Colonic mucosa (tissue), 4 donors: ENCODE measurements at regions not wholly inside any gene's neighbourhood (a gene's known extent, or its start where the extent isn't known, plus 50 kb on each side); places are given as distances from the start of the nearest gene placed in this dataset.

ENCODE experiments used
- DNase-seq: peaks from one replicate; pipeline ENCODE4 v3.0.0-alpha.2; 2020
- H3K27ac ChIP-seq: fragments of 200-600 bp; one replicate; pipeline ENCODE4 v1.8.0; 2021
- H3K27me3 ChIP-seq: fragments of 200-600 bp; one replicate; pipeline ENCODE4 v1.8.0; 2021
- H3K36me3 ChIP-seq: fragments of 200-600 bp; one replicate; pipeline ENCODE4 v1.8.0; 2021
- H3K4me1 ChIP-seq: fragments of 200-600 bp; one replicate; pipeline ENCODE4 v1.8.0; 2021; ENCODE audit warnings: mild to moderate bottlenecking
- H3K4me3 ChIP-seq: fragments of 200-600 bp; one replicate; pipeline ENCODE4 v1.8.0; 2021
- H3K9ac ChIP-seq, 2 donors: one replicate each; pipeline ENCODE4 v1.7.0; 2013; ENCODE audit warnings: control low read depth in 2 of 2, low read depth in 2 of 2, low read length in 2 of 2
- H3K9me3 ChIP-seq: fragments of 200-600 bp; one replicate; pipeline ENCODE4 v1.8.0; 2021
- CTCF ChIP-seq: fragments of 200-600 bp; IDR thresholded peaks from one replicate; pipeline ENCODE4 v1.8.0; 2022; ENCODE audit warnings: antibody characterized with exemption, mild to moderate bottlenecking
- intact Hi-C: fragments of 100-400 bp; cut with DNase I; formaldehyde crosslinking; loops from one replicate; pipeline ENCODE4 v1.14.1; 2022
- donor health status: healthy.
- donor health status: DM: no; HTN: no; CAD: no.
- donor health status: DM: no; HTN: no; CAD: no.

DNA sequence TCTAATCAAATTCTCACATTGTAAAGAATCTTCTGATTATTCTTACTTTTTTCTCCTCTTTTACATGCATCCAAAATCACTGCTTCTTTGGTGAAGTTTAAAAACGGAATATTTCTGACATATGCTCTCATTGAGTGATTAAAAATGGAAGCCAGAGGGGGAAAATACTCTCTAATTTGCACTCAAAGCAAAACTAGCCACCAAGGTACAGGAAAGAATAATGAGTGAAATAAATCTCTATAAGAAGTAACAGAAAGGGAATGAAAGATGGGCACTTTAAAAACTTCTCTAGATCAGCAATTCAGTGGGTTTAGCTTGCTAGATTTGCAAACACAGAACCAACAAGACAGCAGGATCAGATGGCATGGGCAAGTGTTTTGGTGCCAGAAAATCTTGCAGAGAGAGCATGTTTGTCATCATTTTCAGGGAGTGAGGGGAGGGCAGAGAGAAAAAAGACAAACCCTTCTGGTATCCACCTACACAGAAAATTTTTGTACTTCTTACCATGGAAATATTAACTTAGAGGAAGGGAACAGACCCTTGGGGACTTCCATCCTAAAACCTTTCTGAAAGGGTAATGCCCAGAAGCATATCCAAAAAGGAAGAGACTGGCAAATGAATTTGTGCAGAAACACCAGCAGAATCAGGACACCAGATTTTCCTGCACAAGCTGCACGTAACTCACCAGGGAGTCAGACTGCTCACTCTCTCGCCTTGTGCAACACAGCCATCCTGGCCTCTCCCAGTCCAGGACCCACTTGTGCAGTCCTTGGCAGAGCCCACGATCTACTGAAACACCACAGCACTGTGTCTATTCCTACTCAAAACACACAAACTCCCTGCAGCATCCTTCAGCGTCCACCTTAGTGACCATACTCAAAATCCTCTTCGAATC, 270.2 kb upstream of the PRDM1 start:
- Histone ChIP-seq H3K36me3 (no peaks in the 10 kb centered on the region), H3K27me3 (no peaks in the 10 kb centered on the region), H3K4me3 (no peak overlapping the region), H3K4me1 (no peaks in the 10 kb centered on the region), H3K27ac (no peak overlapping the region), H3K9ac (no peak overlapping the region), H3K9me3 (no peaks in the 10 kb centered on the region)
- DNase-seq: no peak
- no peak for TF ChIP-seq CTCF
- intact Hi-C loops: no loop called here

DNA sequence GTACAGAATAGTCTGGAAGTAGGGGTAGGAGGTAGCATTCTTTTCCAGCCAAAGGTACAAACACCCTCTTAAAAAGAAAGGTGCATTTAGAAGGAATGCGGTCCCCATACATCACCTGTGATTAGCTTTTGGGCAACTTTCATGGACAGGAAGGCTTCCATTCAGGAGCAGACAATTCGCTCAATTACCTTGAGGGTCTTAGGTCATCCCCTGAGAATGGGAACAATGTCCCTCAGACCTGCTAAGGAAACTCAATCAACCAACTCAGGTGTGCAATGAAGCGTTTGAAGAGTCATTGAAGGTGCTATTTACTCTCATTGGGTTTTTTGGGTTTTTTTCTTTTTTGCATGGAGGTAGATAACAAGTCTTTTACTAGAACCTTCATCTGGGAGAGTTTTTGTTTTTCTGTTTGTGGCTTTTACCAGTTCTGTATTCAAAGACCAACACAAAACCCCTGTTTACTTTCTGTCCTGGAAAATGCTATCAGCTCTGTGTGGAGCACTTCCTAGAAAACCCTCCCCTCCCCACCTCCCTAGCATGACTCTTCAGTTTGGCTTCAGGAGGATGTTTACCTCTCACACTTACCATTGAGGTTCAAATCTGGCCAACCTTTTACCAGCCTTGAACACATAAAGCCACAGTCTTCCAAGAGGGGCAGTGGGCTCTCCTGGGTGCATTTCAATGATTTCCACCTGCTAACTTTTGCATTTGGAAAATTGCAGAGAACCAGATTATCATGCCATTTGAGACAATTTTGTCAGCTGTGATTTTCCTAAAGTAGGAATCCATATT, 271.2 kb upstream of the PRDM1 start:
- Histone ChIP-seq H3K36me3 (no peaks in the 10 kb centered on the region), H3K9me3 (no peaks in the 10 kb centered on the region), H3K27ac (no peak overlapping the region), H3K27me3 (no peaks in the 10 kb centered on the region), H3K4me1 (peaks cover 3% of the 10 kb centered on the region), H3K9ac (no peak overlapping the region), H3K4me3 (no peak overlapping the region)
- intact Hi-C loops: no loop called here
- TF ChIP-seq CTCF: no peak
- no peak for DNase-seq

GRCh38 chr6:105810922-105811482, 275.1 kb upstream of the PRDM1 start:
- H3K9ac ChIP-seq: no peak overlapping the region
- H3K4me1 ChIP-seq: peaks cover 3% of the 10 kb centered on the region
- no peak overlapping the region for H3K27ac ChIP-seq
- H3K27me3 ChIP-seq: no peaks in the 10 kb centered on the region
- intact Hi-C loops: no loop called here
- no peak overlapping the region for H3K4me3 ChIP-seq
- H3K36me3 ChIP-seq: no peaks in the 10 kb centered on the region
- H3K9me3 ChIP-seq: no peaks in the 10 kb centered on the region
- no peak for TF ChIP-seq CTCF
- DNase-seq: no peak

DNA sequence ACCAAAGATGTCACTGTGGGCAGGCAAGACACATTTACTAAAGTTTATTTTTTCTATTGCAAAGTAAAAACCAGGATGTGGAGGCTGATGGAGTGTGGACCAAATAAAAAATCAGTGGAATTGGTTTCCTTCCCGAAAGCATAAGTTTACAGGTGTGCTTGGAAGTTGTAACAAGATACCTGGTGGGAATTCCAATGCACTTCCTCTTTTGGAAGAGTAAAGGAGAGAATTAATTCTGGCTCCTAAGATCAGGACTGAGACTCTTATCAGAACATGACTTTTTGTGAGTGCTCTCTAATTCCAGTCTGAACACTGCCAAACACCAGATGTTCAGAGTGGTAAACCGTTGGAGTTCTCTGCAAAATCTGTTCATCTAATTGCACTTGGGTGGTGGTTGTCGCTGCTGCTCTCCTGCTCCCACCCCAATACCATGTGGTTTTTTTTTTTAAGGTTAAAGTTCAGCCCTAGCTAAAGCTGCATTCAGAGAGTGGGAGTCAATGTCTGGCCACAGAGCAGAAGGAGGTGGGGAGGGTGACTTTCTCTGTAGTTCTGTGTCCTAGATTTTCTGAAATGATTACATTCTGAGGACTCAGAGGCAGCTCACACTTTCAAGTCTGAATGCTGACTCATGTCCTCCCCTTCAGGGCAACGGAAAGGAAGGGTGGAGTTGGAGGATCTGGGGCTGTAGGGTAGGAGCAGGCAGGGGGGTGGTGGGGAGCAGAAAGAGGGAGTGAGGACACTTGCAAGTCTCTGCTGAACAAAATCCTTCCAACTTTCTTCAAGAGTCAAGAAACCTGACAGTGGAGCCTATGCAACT, 275.8 kb upstream of the PRDM1 start:
- no peaks in the 10 kb centered on the region for H3K36me3 ChIP-seq
- no peak for TF ChIP-seq CTCF
- H3K27ac ChIP-seq: no peak overlapping the region
- H3K9ac ChIP-seq: no peak overlapping the region
- H3K4me3 ChIP-seq: no peak overlapping the region
- intact Hi-C loops: no loop called here
- peak; percentile 40 for DNase-seq
- H3K4me1 ChIP-seq: peaks cover 3% of the 10 kb centered on the region
- no peaks in the 10 kb centered on the region for H3K27me3 ChIP-seq
- H3K9me3 ChIP-seq: no peaks in the 10 kb centered on the region

GRCh38 chr6:105808571-105808970, 277.6 kb upstream of the PRDM1 start:
- no peak for TF ChIP-seq CTCF
- H3K36me3 ChIP-seq: no peaks in the 10 kb centered on the region
- no peak overlapping the region for H3K4me3 ChIP-seq
- no peaks in the 10 kb centered on the region for H3K9me3 ChIP-seq
- intact Hi-C loops: no loop called here
- no peak overlapping the region for H3K27ac ChIP-seq
- H3K9ac ChIP-seq: no peak overlapping the region
- no peak for DNase-seq
- H3K27me3 ChIP-seq: no peaks in the 10 kb centered on the region
- peaks cover 3% of the 10 kb centered on the region for H3K4me1 ChIP-seq
